H9 (cell line): ENCODE measurements at regions not wholly inside any gene's neighbourhood (a gene's known extent, or its start where the extent isn't known, plus 50 kb on each side); places are given as distances from the start of the nearest gene placed in this dataset.

ENCODE experiments used
- DNase-seq: peaks from one replicate; pipeline ENCODE4 v3.0.0-alpha.2; 2017
- H2AFZ ChIP-seq: one replicate; pipeline ENCODE4 v1.6.1; 2013; ENCODE audit warnings: mild to moderate bottlenecking, low read length, control low read depth, moderate library complexity
- H2AK5ac ChIP-seq: 2 replicates; pipeline ENCODE4 v1.6.1; 2013; ENCODE audit warnings: low read length, control low read depth, mixed read lengths; ENCODE audit not compliant: insufficient read length
- H2BK120ac ChIP-seq: one replicate; pipeline ENCODE4 v1.6.1; 2013; ENCODE audit warnings: low read depth, mild to moderate bottlenecking, low read length, control low read depth, inconsistent platforms; ENCODE audit not compliant: poor library complexity, severe bottlenecking
- H2BK12ac ChIP-seq: 2 replicates; pipeline ENCODE4 v1.6.1; 2013; ENCODE audit warnings: low read length, control low read depth, mixed read lengths, low read depth; ENCODE audit not compliant: insufficient read length
- H2BK15ac ChIP-seq: 2 replicates; pipeline ENCODE4 v1.6.1; 2013; ENCODE audit warnings: low read depth, low read length, control low read depth
- H2BK20ac ChIP-seq: one replicate; pipeline ENCODE4 v1.6.1; 2013; ENCODE audit warnings: low read depth, mild to moderate bottlenecking, low read length, control low read depth, inconsistent platforms; ENCODE audit not compliant: poor library complexity, severe bottlenecking
- H2BK5ac ChIP-seq: 2 replicates; pipeline ENCODE4 v1.6.1; 2013; ENCODE audit warnings: low read length, control low read depth, mixed read lengths; ENCODE audit not compliant: insufficient read length
- H3K14ac ChIP-seq: 2 replicates; pipeline ENCODE4 v1.6.1; 2013; ENCODE audit warnings: low read length, control low read depth; ENCODE audit not compliant: insufficient read depth
- H3K18ac ChIP-seq: 2 replicates; pipeline ENCODE4 v1.6.1; 2013; ENCODE audit warnings: low read depth, mild to moderate bottlenecking, mixed read lengths, low read length, control low read depth; ENCODE audit not compliant: insufficient read length
- H3K23ac ChIP-seq: 2 replicates; pipeline ENCODE4 v1.6.1; 2013; ENCODE audit warnings: low read length, control low read depth, mixed read lengths, low read depth; ENCODE audit not compliant: insufficient read length
- H3K23me2 ChIP-seq: 2 replicates; pipeline ENCODE4 v1.6.1; 2013; ENCODE audit warnings: low read depth, mild to moderate bottlenecking, mixed read lengths, low read length, control low read depth; ENCODE audit not compliant: insufficient read length, poor library complexity, severe bottlenecking
- H3K27ac ChIP-seq: 2 replicates; pipeline ENCODE4 v1.5.1; 2013; ENCODE audit warnings: low read length, control low read depth, mixed read lengths, low read depth; ENCODE audit not compliant: insufficient read length
- H3K27me3 ChIP-seq: 2 replicates; pipeline ENCODE4 v1.6.1; 2013; ENCODE audit warnings: low read length, control low read depth, inconsistent platforms; ENCODE audit not compliant: insufficient read depth
- H3K4ac ChIP-seq: 2 replicates; pipeline ENCODE4 v1.6.1; 2013; ENCODE audit warnings: low read depth, mild to moderate bottlenecking, control low read depth, inconsistent platforms, low read length, moderate library complexity
- H3K4me1 ChIP-seq: 2 replicates; pipeline ENCODE4 v1.6.1; 2013; ENCODE audit warnings: low read length, control low read depth, inconsistent platforms; ENCODE audit not compliant: insufficient read depth
- H3K4me2 ChIP-seq: 2 replicates; pipeline ENCODE4 v1.6.1; 2013; ENCODE audit warnings: low read length, control low read depth, mixed read lengths; ENCODE audit not compliant: insufficient read length, insufficient read depth
- H3K56ac ChIP-seq: 2 replicates; pipeline ENCODE4 v1.6.1; 2013; ENCODE audit warnings: low read depth, mild to moderate bottlenecking, mixed read lengths, low read length, control low read depth; ENCODE audit not compliant: insufficient read length
- H3K79me1 ChIP-seq: 2 replicates; pipeline ENCODE4 v1.6.1; 2013; ENCODE audit warnings: low read depth, mild to moderate bottlenecking, moderate library complexity, low read length, control low read depth, inconsistent platforms; ENCODE audit not compliant: insufficient read depth, poor library complexity, severe bottlenecking
- H3K79me2 ChIP-seq: 2 replicates; pipeline ENCODE4 v1.6.1; 2013; ENCODE audit warnings: low read length, control low read depth, inconsistent platforms; ENCODE audit not compliant: insufficient read depth
- H3K9ac ChIP-seq: 2 replicates; pipeline ENCODE4 v1.6.1; 2013; ENCODE audit warnings: low read length, control low read depth, mixed read lengths; ENCODE audit not compliant: insufficient read length; ENCODE audit errors: extremely low read depth
- H3K9me3 ChIP-seq: one replicate; pipeline ENCODE4 v1.6.1; 2013; ENCODE audit warnings: low read depth, low read length, inconsistent platforms; ENCODE audit not compliant: control insufficient read depth
- H3T11ph ChIP-seq: one replicate; pipeline ENCODE4 v1.6.1; 2013; ENCODE audit warnings: mild to moderate bottlenecking, low read length, control low read depth, inconsistent platforms
- H4K20me1 ChIP-seq: one replicate; pipeline ENCODE4 v1.6.1; 2013; ENCODE audit not compliant: control insufficient read depth, insufficient read length, insufficient read depth
- H4K5ac ChIP-seq: 2 replicates; pipeline ENCODE4 v1.6.1; 2013; ENCODE audit warnings: low read depth, mild to moderate bottlenecking, mixed read lengths, low read length, control low read depth; ENCODE audit not compliant: insufficient read length
- H4K8ac ChIP-seq: replicated peaks from 2 replicates; pipeline ENCODE4 v1.6.1; 2013; ENCODE audit warnings: low read length, control low read depth, mixed read lengths, low read depth; ENCODE audit not compliant: insufficient read length
- H4K91ac ChIP-seq: 2 replicates; pipeline ENCODE4 v1.6.1; 2013; ENCODE audit warnings: low read depth, mild to moderate bottlenecking, moderate library complexity, mixed read lengths, low read length, control low read depth; ENCODE audit not compliant: insufficient read length
- H3K27ac Mint-ChIP-seq, 3 experiments: 2 replicates in 2 of 3; 3 replicates in 1 of 3; pipeline ENCODE4 v1.8.0; 2020 to 2021; ENCODE audit warnings: mixed read lengths in 3 of 3, mild to moderate bottlenecking in 1 of 3, moderate library complexity in 1 of 3
- H3K27me3 Mint-ChIP-seq: 2 replicates; pipeline ENCODE4 v1.8.0; 2021; ENCODE audit warnings: low read depth, mild to moderate bottlenecking, moderate library complexity, mixed read lengths
- H3K36me3 Mint-ChIP-seq, 3 experiments: 2 replicates in 2 of 3; 3 replicates in 1 of 3; pipeline ENCODE4 v1.8.0; 2020 to 2021; ENCODE audit warnings: low read depth in 3 of 3, mixed read lengths in 3 of 3; ENCODE audit not compliant: insufficient read depth in 1 of 3
- H3K4me1 Mint-ChIP-seq, 2 experiments: 2 replicates each; pipeline ENCODE4 v1.8.0; 2020; ENCODE audit warnings: mixed read lengths in 2 of 2
- H3K4me3 Mint-ChIP-seq, 2 experiments: 2 replicates in 1 of 2; 3 replicates in 1 of 2; pipeline ENCODE4 v1.8.0; 2020 to 2021; ENCODE audit warnings: mild to moderate bottlenecking in 2 of 2, mixed read lengths in 2 of 2, moderate library complexity in 1 of 2
- H3K9me3 Mint-ChIP-seq, 2 experiments: 2 replicates in 1 of 2; 3 replicates in 1 of 2; pipeline ENCODE4 v1.8.0; 2020; ENCODE audit warnings: mild to moderate bottlenecking in 2 of 2, mixed read lengths in 2 of 2, moderate library complexity in 1 of 2
- CTCF ChIP-seq: fragments of 200-600 bp; sonication (generic); conservative IDR thresholded peaks from 3 replicates; pipeline ENCODE4 v1.8.0; 2021; ENCODE audit warnings: antibody characterized with exemption, mild to moderate bottlenecking
- WGBS: extraction: QIAGEN DNeasy Blood & Tissue Kit; methylation state at CpG from one replicate; pipeline ENCODE4 v1.1.7; 2013; ENCODE audit warnings: missing lambda C conversion rate, low lambda C conversion rate, mixed read lengths; ENCODE audit not compliant: insufficient read length; ENCODE audit errors: extremely low coverage; 5-methylcytosine and 5-hydroxymethylcytosine counted together

DNA sequence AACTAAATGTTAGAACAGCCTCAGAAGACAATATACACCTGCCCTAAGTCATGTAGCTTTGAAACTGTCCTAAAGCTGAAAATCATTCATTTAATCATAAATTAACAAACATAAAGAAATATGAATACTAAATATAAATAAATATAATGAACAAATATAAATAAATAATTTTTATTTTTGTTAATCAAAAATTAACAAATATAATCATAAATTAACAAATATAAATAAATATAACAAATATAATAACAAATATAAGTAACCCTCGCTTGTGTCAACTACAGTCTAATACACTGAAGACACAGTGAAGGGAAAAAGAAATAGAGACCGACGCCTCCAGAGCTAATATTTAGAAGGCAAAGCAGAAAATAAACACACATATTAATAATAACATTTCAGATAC, 527.3 kb downstream of the CYLC2 start:
- Histone ChIP-seq H4K5ac (no peak overlapping the region), H3K18ac (no peak overlapping the region), H3K56ac (no peak overlapping the region), H2BK12ac (no peak overlapping the region), H3K79me1 (no peaks in the 10 kb centered on the region), H3K14ac (no peak overlapping the region), H4K91ac (no peak overlapping the region), H3T11ph (no peak overlapping the region), H3K4ac (no peak overlapping the region), H3K9me3 (no peaks in the 10 kb centered on the region), H4K20me1 (no peaks in the 10 kb centered on the region), H3K23ac (no peak overlapping the region), H3K79me2 (no peaks in the 10 kb centered on the region), H2BK120ac (no peak overlapping the region), H2BK15ac (no peak overlapping the region), H2AFZ (no peak overlapping the region), H3K27ac (no peak overlapping the region), H2BK20ac (no peak overlapping the region), H3K9ac (no peak overlapping the region), H4K8ac (no peak overlapping the region), H3K23me2 (no peaks in the 10 kb centered on the region), H2AK5ac (no peak overlapping the region), H2BK5ac (no peak overlapping the region), H3K4me1 (no peaks in the 10 kb centered on the region), H3K27me3 (no peaks in the 10 kb centered on the region), H3K4me2 (no peak overlapping the region)
- no peak for DNase-seq
- Mint-ChIP-seq H3K27me3 (no peaks in the 10 kb centered on the region; the same call in 1 of the 2 replicates), H3K9me3 (no peaks in the 10 kb centered on the region), H3K4me1 (no peaks in the 10 kb centered on the region), H3K36me3 (no peaks in the 10 kb centered on the region), H3K4me3 (no peak overlapping the region), H3K27ac (no peak overlapping the region)
- no peak for TF ChIP-seq CTCF
- no CpG with 5 or more reads among the region's 3 CpGs for WGBS
